ENCODE measurements at regions not wholly inside any gene's neighbourhood (a gene's known extent, or its start where the extent isn't known, plus 50 kb on each side); places are given as distances from the start of the nearest gene placed in this dataset.

DNA sequence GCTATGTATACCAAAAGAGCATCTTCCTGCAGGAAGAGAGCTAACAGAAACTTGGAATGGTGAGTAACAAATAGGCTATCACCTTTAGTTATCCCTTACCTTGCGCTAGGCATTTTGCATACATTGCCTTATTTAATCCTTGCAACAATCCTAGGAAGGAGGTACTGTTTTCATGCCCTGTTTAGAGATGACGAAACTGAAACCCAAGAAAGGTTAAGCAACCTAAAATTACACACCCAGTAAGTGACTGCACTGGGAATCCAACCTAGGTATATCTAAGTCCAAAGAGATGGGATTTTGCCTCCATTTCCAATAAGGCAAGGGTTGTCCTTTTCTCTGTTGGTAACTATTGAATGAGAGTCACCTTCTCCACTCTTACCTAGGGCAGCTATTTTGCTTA is 144.5 kb downstream of the TM2D1 start:
- Histone ChIP-seq H3K9ac (ENCODE audit: low read length) (no peak overlapping the region), H3K27ac (ENCODE audit: low read depth, low read length) (no peak overlapping the region), H3K4me1 (ENCODE audit: control insufficient read depth, insufficient read depth, low read length) (no peaks in the 10 kb centered on the region), H3K36me3 (ENCODE audit: control insufficient read depth, insufficient read depth, low read length) (no peaks in the 10 kb centered on the region), H3K4me3 (ENCODE audit: low read depth, low read length) (no peak overlapping the region), H3K27me3 (ENCODE audit: control insufficient read depth, insufficient read depth, low read length) (no peaks in the 10 kb centered on the region), H3K9me3 (ENCODE audit: control insufficient read depth, insufficient read depth, low read depth, low read length) (peaks cover 15% of the 10 kb centered on the region)

DNA sequence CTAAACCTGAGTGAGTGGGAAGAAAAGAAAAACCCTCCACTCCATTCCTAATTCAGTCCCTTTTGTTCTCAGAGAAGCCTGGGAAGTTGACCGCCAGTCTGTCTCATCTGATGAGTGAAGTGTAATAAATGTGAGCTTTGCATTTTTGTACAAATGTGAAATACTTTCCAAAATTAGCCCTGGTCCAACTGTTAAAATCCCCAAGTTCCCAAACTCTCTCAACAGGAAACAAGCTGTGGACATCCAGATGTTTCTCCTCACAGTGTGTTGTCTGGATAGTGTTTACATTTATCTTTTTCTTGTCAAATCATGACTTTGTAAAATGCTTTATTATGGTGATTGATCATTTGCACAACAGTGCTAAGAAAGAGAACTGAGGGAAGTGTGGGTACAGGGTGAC is 145.1 kb downstream of the TM2D1 start:
- Histone ChIP-seq H3K4me3 (ENCODE audit: low read depth, low read length) (no peak overlapping the region), H3K27me3 (ENCODE audit: control insufficient read depth, insufficient read depth, low read length) (no peaks in the 10 kb centered on the region), H3K36me3 (ENCODE audit: control insufficient read depth, insufficient read depth, low read length) (no peaks in the 10 kb centered on the region), H3K9me3 (ENCODE audit: control insufficient read depth, insufficient read depth, low read depth, low read length) (peaks cover 15% of the 10 kb centered on the region), H3K27ac (ENCODE audit: low read depth, low read length) (no peak overlapping the region), H3K9ac (ENCODE audit: low read length) (no peak overlapping the region), H3K4me1 (ENCODE audit: control insufficient read depth, insufficient read depth, low read length) (no peaks in the 10 kb centered on the region)

DNA sequence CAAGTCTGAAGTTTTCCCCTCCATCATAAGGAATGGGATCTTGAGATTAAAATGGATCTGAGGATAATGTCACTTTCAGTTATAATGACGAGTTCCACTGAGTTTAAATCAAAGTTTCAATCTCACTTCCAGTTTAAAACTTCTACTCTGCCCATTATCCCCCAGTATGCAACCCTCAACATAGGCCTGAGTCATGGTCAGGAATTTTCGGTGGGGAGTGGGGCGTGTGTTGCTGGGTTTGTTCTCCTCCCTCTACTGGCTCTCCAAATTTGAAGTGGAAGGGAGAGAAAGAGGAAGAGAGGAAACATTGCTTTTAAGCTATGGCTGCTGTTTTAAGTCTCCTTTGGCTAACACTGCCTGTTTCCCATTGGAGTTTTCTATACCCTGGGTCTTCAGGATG is 152.9 kb downstream of the TM2D1 start:
- H3K27ac ChIP-seq (ENCODE audit: low read depth, low read length) = no peak overlapping the region
- 0 out of 2 replicates have a peak, but pooled peaks cover 3% of the 10 kb centered on the region for H3K9me3 ChIP-seq (ENCODE audit: control insufficient read depth, insufficient read depth, low read depth, low read length)
- no peak overlapping the region for H3K4me3 ChIP-seq (ENCODE audit: low read depth, low read length)
- H3K36me3 ChIP-seq (ENCODE audit: control insufficient read depth, insufficient read depth, low read length) = no peaks in the 10 kb centered on the region
- H3K27me3 ChIP-seq (ENCODE audit: control insufficient read depth, insufficient read depth, low read length) = no peaks in the 10 kb centered on the region
- H3K4me1 ChIP-seq (ENCODE audit: control insufficient read depth, insufficient read depth, low read length) = no peaks in the 10 kb centered on the region
- H3K9ac ChIP-seq (ENCODE audit: low read length) = no peak overlapping the region

DNA sequence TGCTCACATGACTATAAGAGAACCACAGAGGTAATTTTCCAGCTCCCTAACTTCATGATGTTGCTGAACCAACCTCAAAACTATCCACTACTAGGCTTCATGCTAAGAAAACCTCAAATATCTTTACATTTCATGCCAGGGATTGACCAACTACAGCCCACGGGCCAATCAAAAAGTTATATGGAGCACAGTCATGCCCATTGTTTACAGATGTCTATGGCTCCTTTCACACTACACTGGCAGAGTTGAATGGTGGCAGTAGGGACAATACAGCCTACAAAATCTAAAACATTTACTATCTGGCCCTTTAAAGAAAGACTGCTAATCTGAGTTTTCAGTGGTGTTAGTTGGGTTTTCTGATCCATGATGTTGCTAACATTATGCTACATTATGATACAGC is 154.8 kb downstream of the TM2D1 start:
- Histone ChIP-seq H3K9ac (ENCODE audit: low read length) (no peak overlapping the region), H3K27me3 (ENCODE audit: control insufficient read depth, insufficient read depth, low read length) (no peaks in the 10 kb centered on the region), H3K27ac (ENCODE audit: low read depth, low read length) (no peak overlapping the region), H3K36me3 (ENCODE audit: control insufficient read depth, insufficient read depth, low read length) (no peaks in the 10 kb centered on the region), H3K4me3 (ENCODE audit: low read depth, low read length) (no peak overlapping the region), H3K4me1 (ENCODE audit: control insufficient read depth, insufficient read depth, low read length) (no peaks in the 10 kb centered on the region), H3K9me3 (ENCODE audit: control insufficient read depth, insufficient read depth, low read depth, low read length) (peaks cover 21% of the 10 kb centered on the region)

DNA sequence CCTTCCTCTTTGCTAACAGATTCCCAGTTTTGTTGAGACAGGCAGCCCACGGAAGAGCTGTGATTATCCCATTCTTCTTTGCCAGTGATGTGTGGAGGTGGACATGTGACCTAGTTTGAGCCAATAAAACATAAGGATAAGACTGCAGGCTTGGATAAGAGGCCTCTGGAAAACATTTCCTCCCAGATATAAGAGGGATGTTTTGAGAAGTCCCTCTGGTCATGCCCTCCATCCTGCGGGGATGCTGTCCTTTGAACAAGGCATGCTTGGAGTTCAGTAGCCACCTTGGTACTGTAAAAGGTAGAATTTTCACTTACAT is 155.7 kb downstream of the TM2D1 start:
- Histone ChIP-seq H3K4me1 (ENCODE audit: control insufficient read depth, insufficient read depth, low read length) (no peaks in the 10 kb centered on the region), H3K4me3 (ENCODE audit: low read depth, low read length) (no peak overlapping the region), H3K27me3 (ENCODE audit: control insufficient read depth, insufficient read depth, low read length) (no peaks in the 10 kb centered on the region), H3K27ac (ENCODE audit: low read depth, low read length) (no peak overlapping the region), H3K9ac (ENCODE audit: low read length) (no peak overlapping the region), H3K9me3 (ENCODE audit: control insufficient read depth, insufficient read depth, low read depth, low read length) (peaks cover 25% of the 10 kb centered on the region), H3K36me3 (ENCODE audit: control insufficient read depth, insufficient read depth, low read length) (no peaks in the 10 kb centered on the region)

DNA sequence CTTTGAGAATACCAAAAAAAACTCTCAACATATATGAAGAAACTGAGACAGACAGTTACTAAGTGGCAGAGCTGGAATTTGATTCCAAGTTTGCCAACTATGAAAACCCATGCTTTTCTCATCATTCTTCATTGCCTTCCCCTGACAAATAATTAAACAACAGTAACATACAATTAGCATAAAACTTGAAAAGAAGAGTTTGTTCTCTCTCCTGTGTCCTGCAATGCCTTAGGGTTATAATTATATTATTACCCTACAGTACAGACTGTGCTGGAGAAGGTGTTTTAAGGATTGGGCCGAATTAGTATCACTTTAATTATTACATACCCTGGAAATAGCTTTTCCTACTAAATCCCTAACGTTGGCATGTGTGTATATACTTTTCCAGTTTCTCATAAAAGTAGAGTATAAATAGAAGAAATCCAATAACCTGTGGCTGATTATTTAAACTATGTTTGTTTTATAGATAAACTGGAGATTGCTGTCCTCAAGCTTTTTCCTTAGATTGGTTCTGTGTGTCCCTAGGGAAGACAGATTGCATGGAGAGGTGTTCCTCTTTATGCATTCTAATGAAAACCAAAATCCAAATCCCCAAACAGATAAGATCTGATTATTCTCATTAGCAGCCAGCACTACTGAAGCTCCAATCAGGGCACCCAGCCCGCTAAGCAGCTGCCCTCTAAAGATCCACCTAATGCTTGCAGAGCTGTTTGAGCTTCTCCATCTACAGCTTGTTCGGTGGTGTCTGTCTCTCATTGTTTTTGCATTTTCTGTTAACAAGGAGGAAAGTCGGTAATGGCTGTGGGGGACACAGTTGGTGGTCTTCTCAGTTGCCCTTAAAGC is 156.3 kb downstream of the TM2D1 start:
- Histone ChIP-seq H3K27me3 (ENCODE audit: control insufficient read depth, insufficient read depth, low read length) (no peaks in the 10 kb centered on the region), H3K27ac (ENCODE audit: low read depth, low read length) (no peak overlapping the region), H3K4me3 (ENCODE audit: low read depth, low read length) (no peak overlapping the region), H3K9me3 (ENCODE audit: control insufficient read depth, insufficient read depth, low read depth, low read length) (peaks cover 25% of the 10 kb centered on the region), H3K4me1 (ENCODE audit: control insufficient read depth, insufficient read depth, low read length) (no peaks in the 10 kb centered on the region), H3K9ac (ENCODE audit: low read length) (no peak overlapping the region), H3K36me3 (ENCODE audit: control insufficient read depth, insufficient read depth, low read length) (no peaks in the 10 kb centered on the region)

DNA sequence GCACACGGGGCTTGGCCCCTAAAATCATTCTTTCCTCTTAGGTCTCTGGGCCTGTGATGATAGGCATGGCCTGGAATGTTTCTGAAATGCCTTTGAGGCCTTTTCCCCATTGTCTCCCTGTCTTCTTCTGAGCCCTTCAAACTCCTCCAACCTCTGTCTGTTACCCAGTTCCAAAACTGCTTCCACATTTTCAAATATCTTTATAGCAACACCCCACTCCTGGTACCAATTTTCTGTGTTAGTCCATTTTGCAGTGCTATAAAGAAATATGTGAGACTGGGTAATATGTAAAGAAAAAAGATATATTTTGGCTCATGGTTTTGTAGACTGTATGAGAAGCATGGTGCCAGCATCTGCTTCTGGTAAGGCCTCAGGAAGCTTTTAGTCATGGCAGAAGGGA is 158.8 kb downstream of the TM2D1 start:
- H3K4me3 ChIP-seq (ENCODE audit: low read depth, low read length) = no peak overlapping the region
- H3K27me3 ChIP-seq (ENCODE audit: control insufficient read depth, insufficient read depth, low read length) = no peaks in the 10 kb centered on the region
- H3K27ac ChIP-seq (ENCODE audit: low read depth, low read length) = no peak overlapping the region
- H3K36me3 ChIP-seq (ENCODE audit: control insufficient read depth, insufficient read depth, low read length) = no peaks in the 10 kb centered on the region
- H3K9ac ChIP-seq (ENCODE audit: low read length) = no peak overlapping the region
- H3K4me1 ChIP-seq (ENCODE audit: control insufficient read depth, insufficient read depth, low read length) = no peaks in the 10 kb centered on the region
- H3K9me3 ChIP-seq (ENCODE audit: control insufficient read depth, insufficient read depth, low read depth, low read length) = peaks cover 25% of the 10 kb centered on the region

DNA sequence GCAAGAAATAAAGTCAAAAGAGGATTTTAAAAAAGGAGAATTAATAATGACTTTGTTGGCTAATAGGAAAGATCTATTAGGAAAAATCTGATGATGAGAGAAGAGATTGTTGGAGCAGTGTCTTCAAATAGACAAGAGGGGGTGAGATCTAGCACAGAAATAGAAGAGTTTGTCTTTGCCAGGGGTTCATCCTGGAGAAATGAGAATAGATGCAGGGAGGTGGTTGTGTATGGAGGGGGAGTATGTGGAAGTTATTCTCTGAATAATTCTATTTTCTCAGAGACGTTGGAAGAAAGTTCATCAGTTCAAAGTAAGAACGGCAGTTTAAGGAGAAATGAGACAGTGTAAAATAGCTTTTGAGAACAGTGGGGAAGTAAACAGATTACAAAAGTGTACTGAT is 161.3 kb downstream of the TM2D1 start:
- Histone ChIP-seq H3K9ac (ENCODE audit: low read length) (no peak overlapping the region), H3K4me1 (ENCODE audit: control insufficient read depth, insufficient read depth, low read length) (no peaks in the 10 kb centered on the region), H3K27me3 (ENCODE audit: control insufficient read depth, insufficient read depth, low read length) (no peaks in the 10 kb centered on the region), H3K9me3 (ENCODE audit: control insufficient read depth, insufficient read depth, low read depth, low read length) (peaks cover 25% of the 10 kb centered on the region), H3K27ac (ENCODE audit: low read depth, low read length) (no peak overlapping the region), H3K36me3 (ENCODE audit: control insufficient read depth, insufficient read depth, low read length) (no peaks in the 10 kb centered on the region), H3K4me3 (ENCODE audit: low read depth, low read length) (no peak overlapping the region)

DNA sequence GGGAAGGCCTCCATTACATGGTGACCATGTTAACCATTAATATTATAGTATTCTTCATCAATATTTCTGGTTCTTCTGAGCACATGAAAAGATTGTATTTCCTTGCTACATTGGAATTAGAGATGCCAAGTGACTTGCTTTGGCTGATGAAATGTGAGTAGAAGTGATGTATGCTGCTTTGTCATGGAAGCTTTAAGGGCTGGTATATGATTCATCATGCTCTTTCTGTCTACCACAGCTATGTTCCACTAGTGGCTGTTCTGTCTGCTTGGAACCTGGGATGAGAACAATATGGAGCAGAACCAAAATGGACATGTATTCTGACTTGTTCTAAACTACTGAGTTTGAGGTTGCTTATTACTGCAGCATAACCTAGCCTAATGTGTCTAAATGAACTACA is 163.3 kb downstream of the TM2D1 start:
- H3K4me3 ChIP-seq (ENCODE audit: low read depth, low read length) = no peak overlapping the region
- no peak overlapping the region for H3K9ac ChIP-seq (ENCODE audit: low read length)
- no peak overlapping the region for H3K27ac ChIP-seq (ENCODE audit: low read depth, low read length)
- no peaks in the 10 kb centered on the region for H3K36me3 ChIP-seq (ENCODE audit: control insufficient read depth, insufficient read depth, low read length)
- H3K9me3 ChIP-seq (ENCODE audit: control insufficient read depth, insufficient read depth, low read depth, low read length) = peaks cover 19% of the 10 kb centered on the region
- H3K27me3 ChIP-seq (ENCODE audit: control insufficient read depth, insufficient read depth, low read length) = no peaks in the 10 kb centered on the region
- H3K4me1 ChIP-seq (ENCODE audit: control insufficient read depth, insufficient read depth, low read length) = no peaks in the 10 kb centered on the region

DNA sequence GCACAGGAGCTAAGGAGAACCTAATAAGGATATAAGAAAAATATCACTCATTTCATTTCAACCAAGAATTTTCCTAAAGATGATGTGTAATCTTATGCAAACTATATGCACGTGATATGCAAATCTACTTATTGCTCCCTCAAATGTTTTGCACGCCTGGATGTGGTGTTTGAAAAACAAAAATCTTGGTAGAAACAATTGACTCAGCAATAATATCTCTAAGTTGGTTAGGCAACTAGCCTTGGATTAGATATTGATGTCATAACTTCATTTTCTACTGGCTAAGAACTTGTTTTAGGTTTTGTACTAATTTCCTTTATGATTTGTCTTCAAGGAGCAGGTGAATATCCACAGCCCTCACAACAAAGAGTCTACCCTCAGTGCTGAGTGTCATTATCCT is 164.6 kb downstream of the TM2D1 start:
- no peak overlapping the region for H3K9ac ChIP-seq (ENCODE audit: low read length)
- H3K27me3 ChIP-seq (ENCODE audit: control insufficient read depth, insufficient read depth, low read length) = no peaks in the 10 kb centered on the region
- H3K27ac ChIP-seq (ENCODE audit: low read depth, low read length) = no peak overlapping the region
- no peak overlapping the region for H3K4me3 ChIP-seq (ENCODE audit: low read depth, low read length)
- peaks cover 16% of the 10 kb centered on the region for H3K9me3 ChIP-seq (ENCODE audit: control insufficient read depth, insufficient read depth, low read depth, low read length)
- no peaks in the 10 kb centered on the region for H3K36me3 ChIP-seq (ENCODE audit: control insufficient read depth, insufficient read depth, low read length)
- no peaks in the 10 kb centered on the region for H3K4me1 ChIP-seq (ENCODE audit: control insufficient read depth, insufficient read depth, low read length)

DNA sequence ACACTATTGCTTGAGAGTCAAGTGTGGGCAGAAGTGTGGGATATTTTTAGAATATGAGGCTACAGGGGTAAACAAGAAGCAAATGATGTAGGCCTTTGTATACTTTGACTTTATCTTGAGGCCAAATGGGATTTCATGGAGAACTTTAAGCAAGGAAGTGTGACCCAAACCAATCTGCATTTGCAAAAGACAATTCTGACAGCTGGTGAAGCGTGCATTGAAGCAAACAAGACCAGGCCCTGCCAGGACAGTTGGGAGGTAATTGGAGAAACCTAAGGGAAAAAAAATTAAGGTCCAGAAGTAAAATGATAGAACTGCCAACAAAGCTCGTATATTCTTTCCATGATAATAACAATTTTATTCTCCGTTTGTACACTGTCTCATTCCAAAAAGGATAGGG is 168.3 kb downstream of the TM2D1 start:
- no peaks in the 10 kb centered on the region for H3K36me3 ChIP-seq (ENCODE audit: control insufficient read depth, insufficient read depth, low read length)
- no peak overlapping the region for H3K27ac ChIP-seq (ENCODE audit: low read depth, low read length)
- peaks cover 10% of the 10 kb centered on the region for H3K9me3 ChIP-seq (ENCODE audit: control insufficient read depth, insufficient read depth, low read depth, low read length)

More for the DNA sequence above, 168.3 kb downstream of the TM2D1 start:
- Histone ChIP-seq H3K4me1 (ENCODE audit: control insufficient read depth, insufficient read depth, low read length) (no peaks in the 10 kb centered on the region), H3K27me3 (ENCODE audit: control insufficient read depth, insufficient read depth, low read length) (no peaks in the 10 kb centered on the region), H3K4me3 (ENCODE audit: low read depth, low read length) (no peak overlapping the region), H3K9ac (ENCODE audit: low read length) (no peak overlapping the region)
